ENCODE measurements at regions not wholly inside any gene's neighbourhood (a gene's known extent, or its start where the extent isn't known, plus 50 kb on each side); places are given as distances from the start of the nearest gene placed in this dataset.

GRCh38 chr11:57941875-57942274, 81.8 kb upstream of the OR9Q1 start:
- no peak for TF ChIP-seq REST (IDR thresholded peaks at IDR 0.05; ENCODE audit: insufficient read depth in 1 of 2, low read depth in 2 of 2, low read length in 1 of 2)
- TF ChIP-seq CTCF (IDR thresholded peaks at IDR 0.05) = no peak
- TF ChIP-seq SIN3A (IDR thresholded peaks at IDR 0.05; ENCODE audit: borderline replicate concordance, insufficient read depth, low read depth, low read length) = no peak
- no peak for TF ChIP-seq POLR2AphosphoS5 (IDR thresholded peaks at IDR 0.05; ENCODE audit: low read depth, low read length)

All from Panc1 (cell line).